NCI-H2196 (cell line): ENCODE measurements at regions not wholly inside any gene's neighbourhood (a gene's known extent, or its start where the extent isn't known, plus 50 kb on each side); places are given as distances from the start of the nearest gene placed in this dataset.
"Not testable (repeated sequence)": the region's sequence is repeated elsewhere in the genome, so short reads cannot be mapped to it uniquely, and the experiment has no call there.

ENCODE experiments used
- DNase-seq: peaks from one replicate; lab custom pipeline; 2025; ENCODE audit not compliant: unreplicated experiment; lab: John Stamatoyannopoulos, UW

- DNase-seq = no peak
These were observed 145.7 kb upstream of the PHACTR3 start for GRCh38 chr20:59458645-59459044.

- no peak for DNase-seq
These were observed 144.8 kb upstream of the PHACTR3 start for GRCh38 chr20:59459586-59459985.

GRCh38 chr20:59460352-59460751, 144.0 kb upstream of the PHACTR3 start:
- DNase-seq = no peak

GRCh38 chr20:59461526-59461925, 142.8 kb upstream of the PHACTR3 start:
- no peak for DNase-seq

- DNase-seq = no peak
These were observed 142.1 kb upstream of the PHACTR3 start for GRCh38 chr20:59462249-59462648.

- no peak for DNase-seq
These were observed 140.8 kb upstream of the PHACTR3 start for GRCh38 chr20:59463541-59463940.

GRCh38 chr20:59466107-59466815, 138.1 kb upstream of the PHACTR3 start:
- no peak for DNase-seq

- no peak for DNase-seq
These were observed 135.5 kb upstream of the PHACTR3 start for GRCh38 chr20:59468831-59469230.

GRCh38 chr20:59469267-59470252, 134.8 kb upstream of the PHACTR3 start:
- no peak for DNase-seq

GRCh38 chr20:59470521-59470920, 133.8 kb upstream of the PHACTR3 start:
- no peak for DNase-seq

- no peak for DNase-seq
These were observed 132.5 kb upstream of the PHACTR3 start for GRCh38 chr20:59471653-59472421.

- DNase-seq = no peak
These were observed 130.6 kb upstream of the PHACTR3 start for GRCh38 chr20:59473742-59474141.

- no peak for DNase-seq
These were observed 123.3 kb upstream of the PHACTR3 start for GRCh38 chr20:59481067-59481466.

- DNase-seq = no peak
These were observed 122.8 kb upstream of the PHACTR3 start for GRCh38 chr20:59481477-59482018.

GRCh38 chr20:59482351-59483187, 121.8 kb upstream of the PHACTR3 start:
- no peak for DNase-seq

GRCh38 chr20:59483481-59483880, 120.9 kb upstream of the PHACTR3 start:
- no peak for DNase-seq

- DNase-seq = no peak
These were observed 120.1 kb upstream of the PHACTR3 start for GRCh38 chr20:59484228-59484627.

GRCh38 chr20:59485576-59486454, 118.5 kb upstream of the PHACTR3 start:
- DNase-seq = no peak

GRCh38 chr20:59488459-59488858, 115.9 kb upstream of the PHACTR3 start:
- not testable (repeated sequence) for DNase-seq
